ENCODE measurements at regions not wholly inside any gene's neighbourhood (a gene's known extent, or its start where the extent isn't known, plus 50 kb on each side); places are given as distances from the start of the nearest gene placed in this dataset.

DNA sequence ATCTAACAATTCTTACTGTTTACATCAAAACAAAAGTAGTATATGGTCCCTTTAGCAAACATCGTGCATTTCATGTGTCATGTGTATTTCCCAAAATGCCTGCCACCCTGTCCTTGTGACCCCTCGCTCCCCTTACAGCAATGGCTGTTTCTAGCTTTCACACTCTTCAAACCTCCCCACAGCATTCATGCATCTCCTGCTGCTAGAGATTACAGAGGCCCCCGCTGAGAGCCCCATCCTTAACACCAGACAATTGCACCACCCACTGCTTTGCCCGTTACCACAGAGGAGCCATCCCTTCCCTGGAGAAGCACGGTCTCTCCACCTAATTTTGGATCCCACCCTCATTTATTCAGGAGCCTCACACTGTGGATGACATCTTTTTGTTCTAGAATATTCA, 149.7 kb upstream of the IRX4 start:
- TF ChIP-seq, protein P1, sequence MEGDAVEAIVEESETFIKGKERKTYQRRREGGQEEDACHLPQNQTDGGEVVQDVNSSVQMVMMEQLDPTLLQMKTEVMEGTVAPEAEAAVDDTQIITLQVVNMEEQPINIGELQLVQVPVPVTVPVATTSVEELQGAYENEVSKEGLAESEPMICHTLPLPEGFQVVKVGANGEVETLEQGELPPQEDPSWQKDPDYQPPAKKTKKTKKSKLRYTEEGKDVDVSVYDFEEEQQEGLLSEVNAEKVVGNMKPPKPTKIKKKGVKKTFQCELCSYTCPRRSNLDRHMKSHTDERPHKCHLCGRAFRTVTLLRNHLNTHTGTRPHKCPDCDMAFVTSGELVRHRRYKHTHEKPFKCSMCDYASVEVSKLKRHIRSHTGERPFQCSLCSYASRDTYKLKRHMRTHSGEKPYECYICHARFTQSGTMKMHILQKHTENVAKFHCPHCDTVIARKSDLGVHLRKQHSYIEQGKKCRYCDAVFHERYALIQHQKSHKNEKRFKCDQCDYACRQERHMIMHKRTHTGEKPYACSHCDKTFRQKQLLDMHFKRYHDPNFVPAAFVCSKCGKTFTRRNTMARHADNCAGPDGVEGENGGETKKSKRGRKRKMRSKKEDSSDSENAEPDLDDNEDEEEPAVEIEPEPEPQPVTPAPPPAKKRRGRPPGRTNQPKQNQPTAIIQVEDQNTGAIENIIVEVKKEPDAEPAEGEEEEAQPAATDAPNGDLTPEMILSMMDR (conservative IDR thresholded peaks at IDR 0.05; ENCODE audit: low read depth in 2 of 2), result no peak
- no peak for TF ChIP-seq POLR2AphosphoS5 (IDR thresholded peaks at IDR 0.05; ENCODE audit: low read depth)
- TF ChIP-seq EZH2 (IDR thresholded peaks at IDR 0.05; ENCODE audit: low read depth, unreplicated experiment), result no peak
- TF ChIP-seq, protein P2, sequence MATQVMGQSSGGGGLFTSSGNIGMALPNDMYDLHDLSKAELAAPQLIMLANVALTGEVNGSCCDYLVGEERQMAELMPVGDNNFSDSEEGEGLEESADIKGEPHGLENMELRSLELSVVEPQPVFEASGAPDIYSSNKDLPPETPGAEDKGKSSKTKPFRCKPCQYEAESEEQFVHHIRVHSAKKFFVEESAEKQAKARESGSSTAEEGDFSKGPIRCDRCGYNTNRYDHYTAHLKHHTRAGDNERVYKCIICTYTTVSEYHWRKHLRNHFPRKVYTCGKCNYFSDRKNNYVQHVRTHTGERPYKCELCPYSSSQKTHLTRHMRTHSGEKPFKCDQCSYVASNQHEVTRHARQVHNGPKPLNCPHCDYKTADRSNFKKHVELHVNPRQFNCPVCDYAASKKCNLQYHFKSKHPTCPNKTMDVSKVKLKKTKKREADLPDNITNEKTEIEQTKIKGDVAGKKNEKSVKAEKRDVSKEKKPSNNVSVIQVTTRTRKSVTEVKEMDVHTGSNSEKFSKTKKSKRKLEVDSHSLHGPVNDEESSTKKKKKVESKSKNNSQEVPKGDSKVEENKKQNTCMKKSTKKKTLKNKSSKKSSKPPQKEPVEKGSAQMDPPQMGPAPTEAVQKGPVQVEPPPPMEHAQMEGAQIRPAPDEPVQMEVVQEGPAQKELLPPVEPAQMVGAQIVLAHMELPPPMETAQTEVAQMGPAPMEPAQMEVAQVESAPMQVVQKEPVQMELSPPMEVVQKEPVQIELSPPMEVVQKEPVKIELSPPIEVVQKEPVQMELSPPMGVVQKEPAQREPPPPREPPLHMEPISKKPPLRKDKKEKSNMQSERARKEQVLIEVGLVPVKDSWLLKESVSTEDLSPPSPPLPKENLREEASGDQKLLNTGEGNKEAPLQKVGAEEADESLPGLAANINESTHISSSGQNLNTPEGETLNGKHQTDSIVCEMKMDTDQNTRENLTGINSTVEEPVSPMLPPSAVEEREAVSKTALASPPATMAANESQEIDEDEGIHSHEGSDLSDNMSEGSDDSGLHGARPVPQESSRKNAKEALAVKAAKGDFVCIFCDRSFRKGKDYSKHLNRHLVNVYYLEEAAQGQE (IDR thresholded peaks at IDR 0.05; ENCODE audit: unreplicated experiment), result no peak
- no peak for TF ChIP-seq ZNF331 (CRISPR knock-in tag; IDR thresholded peaks at IDR 0.05; ENCODE audit: low read depth)
- TF ChIP-seq JUNB (IDR thresholded peaks at IDR 0.05; ENCODE audit: unreplicated experiment), result no peak
- no peak for TF ChIP-seq CREB1 (CRISPR knock-in tag; IDR thresholded peaks at IDR 0.05; ENCODE audit: low read depth)
- TF ChIP-seq EZH2phosphoT487 (IDR thresholded peaks at IDR 0.05; ENCODE audit: unreplicated experiment), result no peak
- TF ChIP-seq, protein P3, sequence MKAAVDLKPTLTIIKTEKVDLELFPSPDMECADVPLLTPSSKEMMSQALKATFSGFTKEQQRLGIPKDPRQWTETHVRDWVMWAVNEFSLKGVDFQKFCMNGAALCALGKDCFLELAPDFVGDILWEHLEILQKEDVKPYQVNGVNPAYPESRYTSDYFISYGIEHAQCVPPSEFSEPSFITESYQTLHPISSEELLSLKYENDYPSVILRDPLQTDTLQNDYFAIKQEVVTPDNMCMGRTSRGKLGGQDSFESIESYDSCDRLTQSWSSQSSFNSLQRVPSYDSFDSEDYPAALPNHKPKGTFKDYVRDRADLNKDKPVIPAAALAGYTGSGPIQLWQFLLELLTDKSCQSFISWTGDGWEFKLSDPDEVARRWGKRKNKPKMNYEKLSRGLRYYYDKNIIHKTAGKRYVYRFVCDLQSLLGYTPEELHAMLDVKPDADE (IDR thresholded peaks at IDR 0.05), result no peak

Data from GM23338 (cell line).